Body of pancreas (tissue), 4 donors: ENCODE measurements at regions not wholly inside any gene's neighbourhood (a gene's known extent, or its start where the extent isn't known, plus 50 kb on each side); places are given as distances from the start of the nearest gene placed in this dataset.

ENCODE experiments used
- CTCF ChIP-seq, 7 experiments: fragments of 450-650 bp in 4 of 7; fragments of 200-600 bp in 3 of 7; sonication (generic) in 3 of 7; IDR thresholded peaks; one replicate each; pipeline ENCODE4 v1.5.1; 2016 to 2019; ENCODE audit warnings: antibody characterized with exemption in 7 of 7
- POLR2A ChIP-seq, 3 donors: fragments of 450-650 bp; IDR thresholded peaks; one replicate each; pipeline ENCODE4 v1.6.1; 2016; ENCODE audit warnings: antibody characterized with exemption in 3 of 3, mild to moderate bottlenecking in 2 of 3

GRCh38 chr4:26126994-26127393 lies 193.8 kb upstream of the RBPJ start:
- TF ChIP-seq POLR2A (IDR thresholded peaks at IDR 0.05) (no peak), CTCF (IDR thresholded peaks at IDR 0.05) (no peak)
